Mesothelial cell of epicardium (in vitro differentiated cells): ENCODE measurements at regions not wholly inside any gene's neighbourhood (a gene's known extent, or its start where the extent isn't known, plus 50 kb on each side); places are given as distances from the start of the nearest gene placed in this dataset.

Experiments used
- DNase-seq, 2 experiments: peaks; one replicate each; pipeline ENCODE4 v3.0.0; 2021; ENCODE audit warnings: low spot score in 2 of 2; ENCODE audit not compliant: unreplicated experiment in 2 of 2
- H3K27ac Mint-ChIP-seq: 2 replicates; pipeline ENCODE4 v1.8.0; 2021; ENCODE audit warnings: mixed read lengths
- H3K27me3 Mint-ChIP-seq: 2 replicates; pipeline ENCODE4 v1.8.0; 2021; ENCODE audit warnings: low read depth, mixed read lengths
- H3K36me3 Mint-ChIP-seq: 2 replicates; pipeline ENCODE4 v1.8.0; 2021; ENCODE audit warnings: mixed read lengths
- H3K4me1 Mint-ChIP-seq: 2 replicates; pipeline ENCODE4 v1.8.0; 2021; ENCODE audit warnings: mixed read lengths
- H3K4me3 Mint-ChIP-seq: 2 replicates; pipeline ENCODE4 v1.8.0; 2021; ENCODE audit warnings: mild to moderate bottlenecking, moderate library complexity, mixed read lengths
- H3K9me3 Mint-ChIP-seq: 2 replicates; pipeline ENCODE4 v1.8.0; 2021; ENCODE audit warnings: mixed read lengths
- CTCF ChIP-seq: fragments of 200-600 bp; sonication (generic); IDR thresholded peaks from one replicate; pipeline ENCODE4 v1.5.0; 2021; ENCODE audit warnings: antibody characterized with exemption; ENCODE audit not compliant: unreplicated experiment

DNA sequence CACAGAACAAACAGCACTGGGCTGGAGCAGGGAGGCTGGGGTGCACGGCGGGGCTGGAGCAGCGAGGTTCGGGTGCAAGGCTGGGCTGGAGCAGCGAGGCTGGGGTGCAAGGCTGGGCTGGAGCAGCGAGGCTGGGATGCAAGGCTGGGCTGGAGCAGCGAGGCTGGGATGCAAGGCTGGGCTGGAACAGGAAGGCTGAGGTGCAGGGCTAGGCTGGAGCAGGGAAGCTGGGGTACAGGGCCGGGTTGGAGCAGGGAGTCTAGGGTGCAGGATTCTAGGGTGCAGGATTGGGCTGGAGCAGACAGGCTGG lies 198.5 kb downstream of the BRD1 start:
- no peak overlapping the region for H3K4me3 Mint-ChIP-seq
- no peaks in the 10 kb centered on the region for H3K9me3 Mint-ChIP-seq
- H3K27ac Mint-ChIP-seq, result no peak overlapping the region
- TF ChIP-seq CTCF, result no peak
- H3K4me1 Mint-ChIP-seq, result peaks cover 8% of the 10 kb centered on the region
- no peak for DNase-seq
- no peaks in the 10 kb centered on the region for H3K36me3 Mint-ChIP-seq
- H3K27me3 Mint-ChIP-seq, result peaks cover 23% of the 10 kb centered on the region

- no peaks in the 10 kb centered on the region for H3K36me3 Mint-ChIP-seq
- peaks cover 8% of the 10 kb centered on the region for H3K4me1 Mint-ChIP-seq
- H3K27ac Mint-ChIP-seq, result no peak overlapping the region
- H3K4me3 Mint-ChIP-seq, result no peak overlapping the region
- DNase-seq, result no peak
- peaks cover 23% of the 10 kb centered on the region for H3K27me3 Mint-ChIP-seq
- no peaks in the 10 kb centered on the region for H3K9me3 Mint-ChIP-seq
- TF ChIP-seq CTCF, result no peak
These were observed 199.0 kb downstream of the BRD1 start for GRCh38 chr22:49628391-49629260.

- TF ChIP-seq CTCF, result no peak
- Mint-ChIP-seq H3K36me3 (no peaks in the 10 kb centered on the region), H3K9me3 (no peaks in the 10 kb centered on the region), H3K4me1 (peaks cover 7% of the 10 kb centered on the region), H3K27me3 (peaks cover 21% of the 10 kb centered on the region), H3K4me3 (no peak overlapping the region), H3K27ac (no peak overlapping the region)
- DNase-seq, result no peak
These were observed 200.2 kb downstream of the BRD1 start for GRCh38 chr22:49627217-49628181.

DNA sequence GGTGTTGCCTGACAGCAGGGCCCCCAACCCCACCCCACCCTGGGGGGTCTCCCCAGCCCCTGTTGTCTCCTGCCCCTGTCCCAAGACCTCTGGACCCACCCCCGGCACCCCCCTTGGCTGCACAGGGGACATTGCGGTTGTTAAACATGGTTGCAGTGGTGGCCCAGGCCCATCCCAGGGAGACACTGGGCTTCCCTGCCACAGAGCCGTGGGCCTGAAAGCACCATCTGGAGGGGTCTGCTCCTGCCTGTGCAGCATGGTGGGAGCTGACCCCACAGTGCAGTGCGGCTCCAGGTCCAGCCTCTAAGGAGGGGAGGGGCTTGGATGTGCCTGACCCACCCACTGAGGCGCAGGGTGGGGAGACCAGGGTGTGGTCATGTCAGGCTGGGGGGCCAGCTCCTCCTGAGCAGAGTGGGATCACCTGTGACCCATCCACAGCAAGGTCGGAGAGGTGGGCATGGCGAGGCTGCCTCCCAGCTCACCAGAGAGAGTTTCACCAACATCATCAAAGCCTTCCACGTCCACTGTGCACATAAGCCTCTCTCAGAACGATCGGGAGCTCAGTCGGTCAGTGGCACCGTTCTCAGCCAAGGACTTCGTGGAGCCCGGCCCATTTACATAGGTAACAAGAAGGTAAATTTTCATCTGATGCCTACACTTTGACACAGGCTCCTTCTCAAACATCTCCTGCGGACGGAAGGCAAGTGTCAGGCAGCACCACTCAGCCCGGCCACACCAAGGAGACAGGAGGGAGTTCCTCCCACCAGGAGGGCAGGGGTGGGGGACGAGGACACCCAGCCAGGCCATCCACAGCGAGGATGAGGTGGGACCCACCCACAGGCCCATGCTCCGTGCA lies 201.1 kb downstream of the BRD1 start:
- Mint-ChIP-seq H3K4me1 (peaks cover 6% of the 10 kb centered on the region), H3K27ac (no peak overlapping the region), H3K9me3 (no peaks in the 10 kb centered on the region), H3K36me3 (no peaks in the 10 kb centered on the region), H3K27me3 (peaks cover 18% of the 10 kb centered on the region), H3K4me3 (no peak overlapping the region)
- DNase-seq, result no peak
- no peak for TF ChIP-seq CTCF

- Mint-ChIP-seq H3K27me3 (peaks cover 24% of the 10 kb centered on the region), H3K4me3 (no peak overlapping the region), H3K9me3 (no peaks in the 10 kb centered on the region), H3K4me1 (peaks cover 14% of the 10 kb centered on the region), H3K27ac (no peak overlapping the region), H3K36me3 (no peaks in the 10 kb centered on the region)
- DNase-seq, result no peak
- no peak for TF ChIP-seq CTCF
These were observed 203.1 kb downstream of the BRD1 start for GRCh38 chr22:49624421-49625177.
